Liver (tissue), 3 donors: ENCODE measurements at regions not wholly inside any gene's neighbourhood (a gene's known extent, or its start where the extent isn't known, plus 50 kb on each side); places are given as distances from the start of the nearest gene placed in this dataset.

ENCODE experiments used
- CTCF ChIP-seq: fragments of 150-350 bp; IDR thresholded peaks from 2 replicates; pipeline ENCODE4 v1.5.1; 2017; ENCODE audit warnings: improper control_type of control experiment, low read depth, low read length; ENCODE audit not compliant: missing input control
- GABPA ChIP-seq, 2 donors: IDR thresholded peaks in 1 of 2; conservative IDR thresholded peaks in 1 of 2; 2 replicates each; pipeline ENCODE4 v1.6.1; 2016; ENCODE audit warnings: antibody characterized with exemption in 2 of 2, mild to moderate bottlenecking in 1 of 2, moderate library complexity in 1 of 2
- JUND ChIP-seq, 2 donors: IDR thresholded peaks; 2 replicates each; pipeline ENCODE4 v1.6.1; 2016; ENCODE audit warnings: antibody characterized with exemption in 2 of 2
- REST ChIP-seq: IDR thresholded peaks from 2 replicates; pipeline ENCODE4 v1.6.1; 2016; ENCODE audit warnings: antibody characterized with exemption, mild to moderate bottlenecking
- TAF1 ChIP-seq: conservative IDR thresholded peaks from 2 replicates; pipeline ENCODE4 v1.6.1; 2016; ENCODE audit warnings: antibody characterized with exemption, mild to moderate bottlenecking
- donor health status: healthy.
- donor health status: healthy.

DNA sequence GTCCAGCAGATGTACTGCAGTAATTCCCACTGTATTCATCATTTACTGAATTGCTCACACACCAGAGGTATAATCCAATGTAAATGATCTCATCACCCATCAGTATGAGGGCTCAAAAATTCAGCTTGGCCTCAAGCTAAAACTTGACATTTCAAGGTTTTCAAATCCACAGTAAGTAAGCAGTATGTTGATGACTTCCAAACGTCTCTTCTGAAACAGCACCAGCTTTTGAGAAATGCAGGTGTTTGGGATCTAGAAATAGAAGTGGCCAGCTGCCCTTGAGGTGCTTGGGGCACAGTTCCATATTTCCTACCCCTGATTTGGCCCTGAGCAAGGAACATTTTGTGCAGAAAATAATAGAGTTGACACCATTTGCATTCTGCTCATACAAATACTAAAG, 388.0 kb upstream of the TUSC1 start:
- TF ChIP-seq REST (no peak), CTCF (no peak), GABPA (IDR thresholded peaks at IDR 0.05 in 1 of 2, conservative IDR thresholded peaks at IDR 0.05 in 1 of 2) (no peak), TAF1 (no peak), JUND (IDR thresholded peaks at IDR 0.05) (no peak)
